ENCODE measurements at regions not wholly inside any gene's neighbourhood (a gene's known extent, or its start where the extent isn't known, plus 50 kb on each side); places are given as distances from the start of the nearest gene placed in this dataset.

- TF ChIP-seq ZNF557 (CRISPR knock-in tag; IDR thresholded peaks at IDR 0.05) (peak; percentile 89; the same call in 1 of the 2 replicates), POLR2G (IDR thresholded peaks at IDR 0.05; ENCODE audit: low read depth, low read length) (peak; percentile 72), SATB2 (CRISPR knock-in tag; IDR thresholded peaks at IDR 0.05) (peak; percentile 67; the same call in 1 of the 2 replicates), PHF5A (CRISPR knock-in tag; IDR thresholded peaks at IDR 0.05; ENCODE audit: low read depth, unreplicated experiment) (peak; percentile 70), ZNF224 (CRISPR knock-in tag; IDR thresholded peaks at IDR 0.05) (peak; percentile 51; the same call in 1 of the 2 replicates), NCOA5 (CRISPR knock-in tag; IDR thresholded peaks at IDR 0.05) (0 out of 2 replicates have a peak, but pooled peaks have one; percentile 45), ZNF275 (CRISPR knock-in tag; IDR thresholded peaks at IDR 0.05; ENCODE audit: borderline replicate concordance) (peak; percentile 95; the same call in 1 of the 2 replicates), TGIF2 (CRISPR knock-in tag; IDR thresholded peaks at IDR 0.05) (peak; percentile 22; the same call in 1 of the 2 replicates), ZNF235 (CRISPR knock-in tag; IDR thresholded peaks at IDR 0.05; ENCODE audit: borderline replicate concordance) (peak; percentile 77; the same call in 1 of the 2 replicates), HDAC1 (CRISPR knock-in tag; IDR thresholded peaks at IDR 0.05) (peak; percentile 96), ZC3H4 (CRISPR knock-in tag; IDR thresholded peaks at IDR 0.05; ENCODE audit: borderline replicate concordance) (peak; percentile 47; the same call in 1 of the 2 replicates), KLF16 (CRISPR knock-in tag; IDR thresholded peaks at IDR 0.05) (peak in 1 of 2 experiments; percentile 95; a peak in 2 of 4 replicates), ZNF639 (CRISPR knock-in tag; conservative IDR thresholded peaks at IDR 0.05) (peak; percentile 84), ZNF331 (CRISPR knock-in tag; IDR thresholded peaks at IDR 0.05) (peak; percentile 97), ZNF781 (CRISPR knock-in tag; IDR thresholded peaks at IDR 0.05; ENCODE audit: borderline replicate concordance, not compliant biosample characterization) (peak; percentile 80), ZSCAN22 (CRISPR knock-in tag; IDR thresholded peaks at IDR 0.05) (peak; percentile 82; the same call in 1 of the 2 replicates), TBX3 (IDR thresholded peaks at IDR 0.05; ENCODE audit: borderline replicate concordance) (peak; percentile 95), FOXA3 (CRISPR knock-in tag; IDR thresholded peaks at IDR 0.05) (peak; percentile 91), NR1H2 (CRISPR knock-in tag; IDR thresholded peaks at IDR 0.05; ENCODE audit: borderline replicate concordance, low read depth) (peak; percentile 86; the same call in 1 of the 2 replicates), SIX4 (CRISPR knock-in tag; IDR thresholded peaks at IDR 0.05) (peak; percentile 83; the same call in 1 of the 2 replicates), KDM6A (CRISPR knock-in tag; IDR thresholded peaks at IDR 0.05; ENCODE audit: low read depth) (peak; percentile 82), ZBTB42 (CRISPR knock-in tag; IDR thresholded peaks at IDR 0.05) (peak; percentile 68; the same call in 1 of the 2 replicates), RXRA (CRISPR knock-in tag; IDR thresholded peaks at IDR 0.05) (peak; percentile 100), POGZ (CRISPR knock-in tag; IDR thresholded peaks at IDR 0.05) (peak; percentile 96), ATF1 (CRISPR knock-in tag; IDR thresholded peaks at IDR 0.05) (peak; percentile 29; the same call in 1 of the 2 replicates), RELA (CRISPR knock-in tag; IDR thresholded peaks at IDR 0.05) (0 out of 2 replicates have a peak, but pooled peaks have one; percentile 64), MEIS1 (CRISPR knock-in tag; IDR thresholded peaks at IDR 0.05; ENCODE audit: borderline replicate concordance) (peak; percentile 93; the same call in 1 of the 2 replicates), ZNF18 (CRISPR knock-in tag; IDR thresholded peaks at IDR 0.05; ENCODE audit: insufficient replicate concordance) (peak; percentile 80)
Measured at GRCh38 chr20:48372851-48373554, 454.8 kb downstream of the PREX1 start (continued).
